SH-SY5Y (cell line): ENCODE measurements at regions not wholly inside any gene's neighbourhood (a gene's known extent, or its start where the extent isn't known, plus 50 kb on each side); places are given as distances from the start of the nearest gene placed in this dataset.

Experiments used
- GATA2 ChIP-seq: IDR thresholded peaks from 2 replicates; pipeline ENCODE4 v1.6.1; 2011; ENCODE audit warnings: mild to moderate bottlenecking, low read depth, low read length
- GATA3 ChIP-seq: IDR thresholded peaks from 2 replicates; pipeline ENCODE4 v1.6.1; 2011; ENCODE audit warnings: low read depth, mild to moderate bottlenecking, low read length, moderate library complexity

DNA sequence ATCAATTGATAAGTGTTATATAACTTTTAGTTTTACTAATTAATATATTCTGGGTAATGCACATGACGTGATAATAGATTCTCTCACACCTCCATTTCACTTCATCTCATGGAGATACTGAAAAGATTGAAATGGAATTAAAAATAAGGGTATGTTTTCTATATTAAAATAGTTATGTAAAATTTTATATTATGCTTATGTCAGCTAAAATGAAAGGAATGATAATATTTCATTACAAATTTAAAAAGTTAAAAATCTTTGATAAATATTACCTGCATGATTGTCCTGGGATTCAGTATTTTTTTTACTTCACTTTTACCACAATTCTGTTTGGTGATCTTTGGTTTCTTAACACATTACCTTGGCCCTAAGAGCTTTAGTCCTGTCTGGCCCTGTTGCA lies 823.8 kb upstream of the NRXN1 start:
- TF ChIP-seq GATA2 (no peak), GATA3 (no peak)
